NB4 (cell line): ENCODE measurements at regions not wholly inside any gene's neighbourhood (a gene's known extent, or its start where the extent isn't known, plus 50 kb on each side); places are given as distances from the start of the nearest gene placed in this dataset.

ENCODE experiments used
- DNase-seq: peaks from one replicate; pipeline ENCODE4 v3.0.0; 2010; ENCODE audit warnings: low read depth
- H3K4me3 ChIP-seq: one replicate; pipeline ENCODE4 v1.5.1; 2011; ENCODE audit warnings: mild to moderate bottlenecking, low read depth, low read length, moderate library complexity
- MYC ChIP-seq: IDR thresholded peaks from 2 replicates; pipeline ENCODE4 v1.6.1; 2011; ENCODE audit warnings: low read depth, low read length
- POLR2A ChIP-seq: IDR thresholded peaks from 2 replicates; pipeline ENCODE4 v1.6.1; 2011; ENCODE audit warnings: mild to moderate bottlenecking; ENCODE audit not compliant: insufficient read length; ENCODE audit errors: extremely low read depth
- TF ChIP-seq, protein P1 (sequence below): IDR thresholded peaks from one replicate; pipeline ENCODE4 v1.5.1; 2012; ENCODE audit warnings: low read depth, low read length
- TF ChIP-seq, protein P2 (sequence below): IDR thresholded peaks from 2 replicates; pipeline ENCODE4 v1.6.1; 2011; ENCODE audit warnings: low read depth, low read length

DNA sequence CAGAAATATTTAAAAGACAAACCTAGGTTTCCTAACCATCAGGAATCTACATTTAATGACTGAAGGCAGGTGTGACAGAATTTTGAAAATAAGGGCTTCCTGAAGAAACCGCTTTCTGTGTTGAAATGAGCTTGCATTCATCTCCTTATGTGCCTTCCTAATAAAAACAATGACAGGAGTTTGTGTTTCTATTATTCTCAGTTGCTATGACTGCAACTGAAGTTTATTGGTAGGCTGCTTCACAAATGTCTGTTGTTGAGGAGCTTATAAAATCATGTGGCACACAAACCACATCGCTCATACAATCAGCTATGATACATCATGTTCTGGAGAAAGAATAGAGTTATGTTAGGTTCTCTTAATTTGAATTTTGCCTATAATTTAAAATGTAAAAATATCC, 362.7 kb upstream of the SLC8A1 start:
- H3K4me3 ChIP-seq: no peak overlapping the region
- TF ChIP-seq, protein P1, sequence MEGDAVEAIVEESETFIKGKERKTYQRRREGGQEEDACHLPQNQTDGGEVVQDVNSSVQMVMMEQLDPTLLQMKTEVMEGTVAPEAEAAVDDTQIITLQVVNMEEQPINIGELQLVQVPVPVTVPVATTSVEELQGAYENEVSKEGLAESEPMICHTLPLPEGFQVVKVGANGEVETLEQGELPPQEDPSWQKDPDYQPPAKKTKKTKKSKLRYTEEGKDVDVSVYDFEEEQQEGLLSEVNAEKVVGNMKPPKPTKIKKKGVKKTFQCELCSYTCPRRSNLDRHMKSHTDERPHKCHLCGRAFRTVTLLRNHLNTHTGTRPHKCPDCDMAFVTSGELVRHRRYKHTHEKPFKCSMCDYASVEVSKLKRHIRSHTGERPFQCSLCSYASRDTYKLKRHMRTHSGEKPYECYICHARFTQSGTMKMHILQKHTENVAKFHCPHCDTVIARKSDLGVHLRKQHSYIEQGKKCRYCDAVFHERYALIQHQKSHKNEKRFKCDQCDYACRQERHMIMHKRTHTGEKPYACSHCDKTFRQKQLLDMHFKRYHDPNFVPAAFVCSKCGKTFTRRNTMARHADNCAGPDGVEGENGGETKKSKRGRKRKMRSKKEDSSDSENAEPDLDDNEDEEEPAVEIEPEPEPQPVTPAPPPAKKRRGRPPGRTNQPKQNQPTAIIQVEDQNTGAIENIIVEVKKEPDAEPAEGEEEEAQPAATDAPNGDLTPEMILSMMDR: no peak
- TF ChIP-seq POLR2A (no peak), MYC (no peak)
- TF ChIP-seq, protein P2, sequence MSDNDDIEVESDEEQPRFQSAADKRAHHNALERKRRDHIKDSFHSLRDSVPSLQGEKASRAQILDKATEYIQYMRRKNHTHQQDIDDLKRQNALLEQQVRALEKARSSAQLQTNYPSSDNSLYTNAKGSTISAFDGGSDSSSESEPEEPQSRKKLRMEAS: no peak
- no peak for DNase-seq

DNA sequence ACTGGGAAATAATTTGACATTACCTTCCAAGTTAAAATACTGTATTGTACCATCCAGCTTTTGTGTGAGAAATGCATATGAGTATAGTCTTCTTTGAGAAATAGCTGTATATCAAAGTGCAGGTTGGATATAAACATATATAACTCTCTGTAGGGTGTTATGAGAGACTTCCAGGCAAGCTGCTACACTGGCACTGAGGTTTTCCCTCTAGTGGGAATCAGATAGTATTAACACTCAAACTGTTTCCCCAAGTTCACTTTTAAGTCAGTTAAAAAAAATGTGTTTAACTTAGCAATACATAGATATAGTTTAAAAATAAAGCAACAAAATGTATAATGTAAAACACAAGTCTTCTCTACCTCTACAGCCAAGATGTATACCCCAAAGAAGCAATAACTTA, 368.4 kb upstream of the SLC8A1 start:
- DNase-seq: no peak

DNA sequence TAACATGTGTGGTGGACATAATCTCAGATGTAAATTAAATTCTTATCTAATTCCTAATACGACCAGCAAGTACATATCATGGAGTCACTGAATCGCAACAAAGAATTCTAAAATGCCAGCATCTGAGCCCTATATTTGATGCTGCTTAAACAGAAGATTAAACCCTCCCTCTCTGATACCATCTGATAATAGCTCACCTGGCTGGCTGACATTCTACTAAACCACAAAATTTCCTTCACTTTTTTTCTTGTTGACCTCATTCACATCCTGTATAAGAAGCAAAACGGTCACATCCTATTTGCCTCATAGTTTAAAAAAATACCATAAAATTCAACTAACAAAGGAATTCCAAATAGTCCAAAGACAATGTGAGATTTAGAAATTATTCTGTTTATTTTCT, 371.6 kb upstream of the SLC8A1 start:
- H3K4me3 ChIP-seq: no peak overlapping the region
- TF ChIP-seq POLR2A (no peak), MYC (no peak)
- TF ChIP-seq, protein P1: no peak
- TF ChIP-seq, protein P2: no peak
- no peak for DNase-seq

More for the DNA sequence above, 368.4 kb upstream of the SLC8A1 start:
- H3K4me3 ChIP-seq: no peak overlapping the region
- TF ChIP-seq, protein P1: no peak
- TF ChIP-seq POLR2A (no peak), MYC (no peak)
- TF ChIP-seq, protein P2: no peak

DNA sequence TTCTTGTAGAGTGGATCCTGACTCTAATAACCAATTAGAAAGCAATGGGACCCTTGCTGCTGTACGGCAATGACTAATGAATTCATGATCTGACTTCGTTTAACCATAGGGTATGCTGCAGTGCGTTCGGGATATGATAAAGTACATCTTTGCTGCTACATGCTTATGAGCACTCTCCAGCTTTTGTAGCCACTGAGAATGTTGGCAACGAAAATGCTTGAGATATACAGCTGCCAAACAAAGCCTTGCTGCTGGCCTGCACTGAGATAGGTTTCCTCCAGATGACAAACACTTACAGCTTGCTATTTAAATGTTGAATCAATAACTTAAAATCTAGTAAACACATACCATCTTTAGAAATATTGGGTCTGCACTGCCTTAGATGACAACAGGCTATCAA, 372.4 kb upstream of the SLC8A1 start:
- no peak for TF ChIP-seq POLR2A
- no peak overlapping the region for H3K4me3 ChIP-seq
- no peak for DNase-seq

DNA sequence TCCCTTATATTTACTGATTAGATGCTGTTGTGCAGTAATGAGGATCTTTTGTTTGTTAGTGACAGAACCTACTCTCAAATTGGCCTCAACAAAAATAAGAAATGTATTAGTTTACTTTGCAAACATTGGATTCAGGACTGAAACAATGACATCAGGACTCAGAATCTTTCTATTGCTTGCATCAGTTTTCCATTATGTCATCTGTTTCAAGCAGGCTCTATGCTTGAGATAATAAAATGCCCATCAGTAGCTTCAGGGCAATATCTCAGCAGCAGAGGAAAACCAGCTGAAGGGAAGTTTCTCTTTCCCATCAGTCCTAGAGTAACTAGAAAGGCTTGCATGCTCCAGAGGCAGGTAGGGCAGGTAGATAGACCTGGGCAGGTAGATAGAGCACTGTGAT, 375.5 kb upstream of the SLC8A1 start:
- no peak overlapping the region for H3K4me3 ChIP-seq
- TF ChIP-seq, protein P2: no peak
- TF ChIP-seq POLR2A: no peak
- no peak for TF ChIP-seq MYC
- TF ChIP-seq, protein P1: no peak
- no peak for DNase-seq

DNA sequence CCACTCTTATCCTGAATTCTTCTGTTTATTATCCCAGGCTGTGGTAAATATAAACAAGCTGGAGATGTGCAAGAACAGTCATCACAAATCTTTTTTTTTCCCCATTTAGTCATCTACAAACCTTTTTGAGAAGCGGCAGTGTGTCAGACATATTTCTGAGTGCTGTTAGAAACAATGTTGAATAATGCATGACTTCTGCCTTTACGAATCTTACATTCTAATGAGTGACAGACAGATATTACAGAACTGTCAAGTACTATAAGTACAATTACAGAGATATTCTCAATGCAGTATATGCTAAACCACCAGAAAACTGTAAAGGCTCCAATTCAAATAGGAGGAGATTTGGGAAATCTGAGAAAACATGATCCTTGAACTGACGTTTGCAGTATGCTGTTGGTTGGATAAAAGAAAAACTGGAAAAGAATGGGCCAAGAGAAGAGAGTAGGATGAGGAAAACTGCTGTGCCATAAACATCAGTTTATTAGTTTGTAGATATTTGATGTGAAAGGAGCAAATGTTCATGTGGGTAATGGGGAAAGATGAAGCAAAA, 379.5 kb upstream of the SLC8A1 start:
- DNase-seq: no peak
- H3K4me3 ChIP-seq: no peak overlapping the region
- TF ChIP-seq, protein P1: no peak
- TF ChIP-seq MYC: no peak
- TF ChIP-seq, protein P2: no peak
- no peak for TF ChIP-seq POLR2A
